Thyroid gland (tissue), 4 donors: ENCODE measurements at regions not wholly inside any gene's neighbourhood (a gene's known extent, or its start where the extent isn't known, plus 50 kb on each side); places are given as distances from the start of the nearest gene placed in this dataset.

Experiments used
- DNase-seq, 2 donors: peaks; one replicate each; pipeline ENCODE4 v3.0.0-alpha.2; 2019
- H3K27ac ChIP-seq, 3 donors: fragments of 200-600 bp; sonication (generic); 1 replicate in 2 of 3; 2 replicates in 1 of 3; pipeline ENCODE4 v1.5.1; 2016 to 2019; ENCODE audit warnings: mild to moderate bottlenecking in 1 of 3, moderate library complexity in 1 of 3
- H3K27me3 ChIP-seq: fragments of 200-600 bp; sonication (generic); one replicate; pipeline ENCODE4 v1.5.1; 2019
- H3K36me3 ChIP-seq, 2 donors: fragments of 200-600 bp; sonication (generic); one replicate each; pipeline ENCODE4 v1.5.1; 2016 to 2019
- H3K4me1 ChIP-seq, 2 donors: fragments of 200-600 bp; sonication (generic); one replicate each; pipeline ENCODE4 v1.5.1; 2017 to 2019
- H3K4me3 ChIP-seq, 3 donors: fragments of 200-600 bp; sonication (generic); replicated peaks in 1 of 3; 1 replicate in 2 of 3; 2 replicates in 1 of 3; pipeline ENCODE4 v1.5.1; 2016; ENCODE audit warnings: mild to moderate bottlenecking in 1 of 3
- H3K9me3 ChIP-seq: fragments of 200-600 bp; sonication (generic); one replicate; pipeline ENCODE4 v1.5.1; 2017
- POLR2A ChIP-seq, 2 donors: fragments of 450-650 bp; IDR thresholded peaks; one replicate each; pipeline ENCODE4 v1.6.1; 2017; ENCODE audit warnings: antibody characterized with exemption in 2 of 2, mild to moderate bottlenecking in 2 of 2, moderate library complexity in 1 of 2
- WGBS, 2 donors: methylation state at CpG; one replicate each; pipeline ENCODE4 v1.1.5; 2017; 5-methylcytosine and 5-hydroxymethylcytosine counted together
- intact Hi-C: fragments of 100-400 bp; cut with DNase I; formaldehyde crosslinking; loops from one replicate; pipeline ENCODE4 v1.15.1; 2023
- TF ChIP-seq, protein P1 (sequence below), 6 experiments: fragments of 200-600 bp in 3 of 6; fragments of 450-650 bp in 3 of 6; sonication (generic) in 3 of 6; IDR thresholded peaks; one replicate each; pipeline ENCODE4 v1.5.1; 2016 to 2019; ENCODE audit warnings: antibody characterized with exemption in 6 of 6, mild to moderate bottlenecking in 2 of 6, inconsistent platforms in 1 of 6, moderate library complexity in 1 of 6

- intact Hi-C loops, result no loop called here
- no peaks in the 10 kb centered on the region for H3K27me3 ChIP-seq
- H3K27ac ChIP-seq, result no peak overlapping the region
- no peak overlapping the region for H3K4me3 ChIP-seq
- peaks cover 3 to 35% of the 10 kb centered on the region in 2 donors for H3K4me1 ChIP-seq
- no peak for DNase-seq
- no peaks in the 10 kb centered on the region for H3K9me3 ChIP-seq
- WGBS, 2 donors, result 84 to 86% methylated on average over 8 to 9 of the region's 9 CpGs
- H3K36me3 ChIP-seq, result no peaks in the 10 kb centered on the region
- no peak for TF ChIP-seq POLR2A (IDR thresholded peaks at IDR 0.05)
- TF ChIP-seq, protein P1, sequence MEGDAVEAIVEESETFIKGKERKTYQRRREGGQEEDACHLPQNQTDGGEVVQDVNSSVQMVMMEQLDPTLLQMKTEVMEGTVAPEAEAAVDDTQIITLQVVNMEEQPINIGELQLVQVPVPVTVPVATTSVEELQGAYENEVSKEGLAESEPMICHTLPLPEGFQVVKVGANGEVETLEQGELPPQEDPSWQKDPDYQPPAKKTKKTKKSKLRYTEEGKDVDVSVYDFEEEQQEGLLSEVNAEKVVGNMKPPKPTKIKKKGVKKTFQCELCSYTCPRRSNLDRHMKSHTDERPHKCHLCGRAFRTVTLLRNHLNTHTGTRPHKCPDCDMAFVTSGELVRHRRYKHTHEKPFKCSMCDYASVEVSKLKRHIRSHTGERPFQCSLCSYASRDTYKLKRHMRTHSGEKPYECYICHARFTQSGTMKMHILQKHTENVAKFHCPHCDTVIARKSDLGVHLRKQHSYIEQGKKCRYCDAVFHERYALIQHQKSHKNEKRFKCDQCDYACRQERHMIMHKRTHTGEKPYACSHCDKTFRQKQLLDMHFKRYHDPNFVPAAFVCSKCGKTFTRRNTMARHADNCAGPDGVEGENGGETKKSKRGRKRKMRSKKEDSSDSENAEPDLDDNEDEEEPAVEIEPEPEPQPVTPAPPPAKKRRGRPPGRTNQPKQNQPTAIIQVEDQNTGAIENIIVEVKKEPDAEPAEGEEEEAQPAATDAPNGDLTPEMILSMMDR (IDR thresholded peaks at IDR 0.05), result no peak
Measured at GRCh38 chr15:70259640-70260508, 162.2 kb upstream of the TLE3 start.

GRCh38 chr15:70259028-70259424 is 161.3 kb upstream of the TLE3 start:
- Histone ChIP-seq H3K27me3 (no peaks in the 10 kb centered on the region), H3K4me3 (no peak overlapping the region), H3K9me3 (no peaks in the 10 kb centered on the region), H3K4me1 (peaks cover 3 to 26% of the 10 kb centered on the region in 2 donors), H3K36me3 (no peaks in the 10 kb centered on the region), H3K27ac (no peak overlapping the region)
- TF ChIP-seq POLR2A (IDR thresholded peaks at IDR 0.05), result no peak
- TF ChIP-seq, protein P1 (IDR thresholded peaks at IDR 0.05), result no peak
- intact Hi-C loops, result no loop called here
- peak; percentile 81 to 89 for DNase-seq
- WGBS, 2 donors, result 13 to 46% methylated on average over 5 to 9 of the region's 11 CpGs

DNA sequence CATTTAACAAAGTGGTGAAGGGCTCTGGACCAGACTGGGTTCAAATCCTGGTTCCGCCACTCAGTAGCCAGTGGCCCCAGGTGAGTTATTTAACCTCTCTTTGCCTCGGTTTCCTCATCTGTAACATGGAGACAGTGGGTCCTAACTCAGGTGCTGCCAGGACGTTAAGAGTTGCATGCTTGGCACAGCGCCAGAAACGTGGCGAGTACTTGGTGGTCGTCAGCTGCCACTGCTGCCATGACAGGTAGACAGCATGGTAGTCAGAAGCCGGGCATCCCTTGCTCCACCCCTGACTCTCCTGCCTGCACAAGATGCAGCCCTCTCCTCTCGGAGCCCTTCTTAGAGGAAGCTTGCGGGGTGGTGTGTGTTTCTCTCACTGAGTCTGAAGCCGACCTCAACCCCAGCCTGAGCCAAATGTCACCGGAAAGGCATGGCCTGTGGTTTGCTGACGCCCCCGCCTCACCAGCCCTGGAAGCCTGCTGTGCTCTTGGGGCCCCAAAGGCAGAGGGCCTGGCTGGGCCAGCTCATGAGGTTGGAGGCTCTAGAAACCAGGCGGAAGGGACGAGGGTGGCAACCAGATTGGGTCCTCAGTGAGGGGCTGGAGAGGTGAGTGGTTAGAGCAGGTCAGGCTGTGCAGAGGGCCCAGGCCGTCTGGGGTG is 160.8 kb upstream of the TLE3 start:
- TF ChIP-seq, protein P1 (IDR thresholded peaks at IDR 0.05), result no peak
- TF ChIP-seq POLR2A (IDR thresholded peaks at IDR 0.05), result no peak
- intact Hi-C loops, result no loop called here
- H3K9me3 ChIP-seq, result no peaks in the 10 kb centered on the region
- H3K4me3 ChIP-seq, result no peak overlapping the region
- no peak overlapping the region for H3K27ac ChIP-seq
- no peaks in the 10 kb centered on the region for H3K36me3 ChIP-seq
- WGBS, 2 donors, result 44 to 62% methylated on average over 11 to 17 of the region's 17 CpGs
- peaks cover 3 to 21% of the 10 kb centered on the region in 2 donors for H3K4me1 ChIP-seq
- no peak for DNase-seq
- H3K27me3 ChIP-seq, result no peaks in the 10 kb centered on the region

DNA sequence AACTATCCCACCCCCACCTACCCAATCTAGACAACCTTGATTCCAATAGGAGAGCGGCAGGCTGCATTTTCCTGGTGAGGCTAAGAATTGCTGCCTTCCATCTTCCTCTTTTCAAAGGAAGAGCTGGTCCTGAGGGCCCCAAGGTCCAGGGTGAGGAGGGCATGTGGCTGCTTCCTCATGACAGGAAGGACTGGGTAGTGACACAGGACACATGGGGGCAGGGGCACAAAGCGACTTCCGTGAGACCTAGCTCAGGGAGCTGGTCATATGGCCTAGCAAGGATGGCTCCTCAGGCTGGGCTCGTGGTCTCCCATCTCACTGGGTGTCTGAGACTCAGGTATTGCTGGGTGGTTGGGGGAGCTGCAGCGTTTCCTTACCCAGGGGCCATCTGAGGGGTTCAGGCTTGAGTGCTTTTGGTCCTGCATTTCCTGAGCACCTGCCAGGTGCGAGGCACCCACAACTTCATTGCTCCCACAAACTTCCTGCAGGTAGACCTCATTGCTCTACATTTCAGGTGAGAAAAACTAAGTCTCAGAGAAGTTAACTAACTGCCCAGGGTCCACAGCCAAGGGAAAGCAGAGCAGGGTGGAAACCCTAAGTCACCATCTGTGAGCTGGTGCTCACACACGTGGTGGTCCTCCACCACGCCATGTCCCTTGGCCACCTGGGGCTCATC is 160.0 kb upstream of the TLE3 start:
- WGBS, 2 donors, result 79 to 87% methylated on average over 6 to 8 of the region's 8 CpGs
- no peaks in the 10 kb centered on the region for H3K9me3 ChIP-seq
- intact Hi-C loops, result no loop called here
- no peak overlapping the region for H3K4me3 ChIP-seq
- TF ChIP-seq, protein P1 (IDR thresholded peaks at IDR 0.05), result no peak
- TF ChIP-seq POLR2A (IDR thresholded peaks at IDR 0.05), result no peak
- no peaks in the 10 kb centered on the region for H3K36me3 ChIP-seq
- peaks cover 3 to 15% of the 10 kb centered on the region in 2 donors for H3K4me1 ChIP-seq
- H3K27me3 ChIP-seq, result no peaks in the 10 kb centered on the region
- H3K27ac ChIP-seq, result no peak overlapping the region
- DNase-seq, result no peak
